ENCODE measurements at regions not wholly inside any gene's neighbourhood (a gene's known extent, or its start where the extent isn't known, plus 50 kb on each side); places are given as distances from the start of the nearest gene placed in this dataset.

- no peak overlapping the region for H3K4me2 ChIP-seq (ENCODE audit: control insufficient read depth, extremely low read depth, insufficient read depth, low read depth, low read length)
- TF ChIP-seq CTCF (optimal IDR thresholded peaks at IDR 0.05 in 1 of 3, IDR thresholded peaks at IDR 0.05 in 1 of 3, conservative IDR thresholded peaks at IDR 0.05 in 1 of 3; ENCODE audit: extremely low read depth in 1 of 3, insufficient read depth in 2 of 3, low read length in 3 of 3), result no peak
- no peak for TF ChIP-seq EZH2 (IDR thresholded peaks at IDR 0.05; ENCODE audit: low read length)
- DNase-seq (ENCODE audit: low read depth, low spot score) (no peak), FAIRE-seq (no peak)
- H3K27me3 ChIP-seq (ENCODE audit: control insufficient read depth, extremely low read depth, insufficient read depth, low read length), result no peaks in the 10 kb centered on the region
- H3K9me3 ChIP-seq (ENCODE audit: control insufficient read depth, low read depth, low read length), result no peaks in the 10 kb centered on the region
- no peak overlapping the region for H3K4me3 ChIP-seq (ENCODE audit: control insufficient read depth in 2 of 3, extremely low read depth in 1 of 3, insufficient read depth in 2 of 3, low read depth in 1 of 3, low read length in 3 of 3)
- no peaks in the 10 kb centered on the region for H3K36me3 ChIP-seq (ENCODE audit: control insufficient read depth in 2 of 2, extremely low read depth in 1 of 2, insufficient read depth in 2 of 2, low read length in 2 of 2)
- no peaks in the 10 kb centered on the region for H3K9me1 ChIP-seq (ENCODE audit: control insufficient read depth, extremely low read depth, insufficient read depth, low read length)
- H4K20me1 ChIP-seq (ENCODE audit: control insufficient read depth, extremely low read depth, insufficient read depth, low read length), result no peaks in the 10 kb centered on the region
- H3K27ac ChIP-seq (ENCODE audit: control insufficient read depth, insufficient read depth, low read length), result no peak overlapping the region
- no peak overlapping the region for H3K9ac ChIP-seq (ENCODE audit: control insufficient read depth, extremely low read depth, insufficient read depth, low read length)
- dilution Hi-C loops (cut with MboI; ENCODE audit: extremely low pct_ligation_motif_present, low sequenced_read_pairs), result no loop called here
- no peaks in the 10 kb centered on the region for H3K79me2 ChIP-seq (ENCODE audit: control insufficient read depth, insufficient read depth, low read length)
- no peak overlapping the region for H2AFZ ChIP-seq (ENCODE audit: control insufficient read depth, low read length)
- H3K4me1 ChIP-seq (ENCODE audit: control insufficient read depth, extremely low read depth, insufficient read depth, low read length), result peaks cover 22% of the 10 kb centered on the region
Measured at GRCh38 chr10:110376767-110377160, 72.0 kb upstream of the SMNDC1 start.

GRCh38 chr10:110378006-110378405, 73.3 kb upstream of the SMNDC1 start:
- FAIRE-seq (no peak), DNase-seq (ENCODE audit: low read depth, low spot score) (no peak)
- no peaks in the 10 kb centered on the region for H3K36me3 ChIP-seq (ENCODE audit: control insufficient read depth in 2 of 2, extremely low read depth in 1 of 2, insufficient read depth in 2 of 2, low read length in 2 of 2)
- H3K9me3 ChIP-seq (ENCODE audit: control insufficient read depth, low read depth, low read length), result no peaks in the 10 kb centered on the region
- H3K27ac ChIP-seq (ENCODE audit: control insufficient read depth, insufficient read depth, low read length), result no peak overlapping the region
- TF ChIP-seq CTCF (optimal IDR thresholded peaks at IDR 0.05 in 1 of 3, IDR thresholded peaks at IDR 0.05 in 1 of 3, conservative IDR thresholded peaks at IDR 0.05 in 1 of 3; ENCODE audit: extremely low read depth in 1 of 3, insufficient read depth in 2 of 3, low read length in 3 of 3) (no peak), EZH2 (IDR thresholded peaks at IDR 0.05; ENCODE audit: low read length) (no peak)
- no peak overlapping the region for H3K9ac ChIP-seq (ENCODE audit: control insufficient read depth, extremely low read depth, insufficient read depth, low read length)
- peaks cover 9% of the 10 kb centered on the region for H3K4me1 ChIP-seq (ENCODE audit: control insufficient read depth, extremely low read depth, insufficient read depth, low read length)
- no peaks in the 10 kb centered on the region for H3K9me1 ChIP-seq (ENCODE audit: control insufficient read depth, extremely low read depth, insufficient read depth, low read length)
- dilution Hi-C loops (cut with MboI; ENCODE audit: extremely low pct_ligation_motif_present, low sequenced_read_pairs), result no loop called here
- H3K4me2 ChIP-seq (ENCODE audit: control insufficient read depth, extremely low read depth, insufficient read depth, low read depth, low read length), result no peak overlapping the region
- H4K20me1 ChIP-seq (ENCODE audit: control insufficient read depth, extremely low read depth, insufficient read depth, low read length), result no peaks in the 10 kb centered on the region
- H2AFZ ChIP-seq (ENCODE audit: control insufficient read depth, low read length), result no peak overlapping the region
- H3K4me3 ChIP-seq (ENCODE audit: control insufficient read depth in 2 of 3, extremely low read depth in 1 of 3, insufficient read depth in 2 of 3, low read depth in 1 of 3, low read length in 3 of 3), result no peak overlapping the region
- H3K27me3 ChIP-seq (ENCODE audit: control insufficient read depth, extremely low read depth, insufficient read depth, low read length), result no peaks in the 10 kb centered on the region
- H3K79me2 ChIP-seq (ENCODE audit: control insufficient read depth, insufficient read depth, low read length), result no peaks in the 10 kb centered on the region

Measured in keratinocyte (primary cell).